Activated CD4-positive, alpha-beta T cell treated with anti-CD3 and anti-CD28 coated beads, Interleukin-2, amount 50 U/mL, for 1 hour (primary cell): ENCODE measurements at regions not wholly inside any gene's neighbourhood (a gene's known extent, or its start where the extent isn't known, plus 50 kb on each side); places are given as distances from the start of the nearest gene placed in this dataset.

Experiments
- DNase-seq: peaks from one replicate; pipeline ENCODE4 v3.0.0-alpha.2; 2020

- no peak for DNase-seq
Measured at GRCh38 chr15:85312929-85313331, 67.5 kb upstream of the AKAP13 start.

- no peak for DNase-seq
Measured at GRCh38 chr15:85313339-85313738, 67.1 kb upstream of the AKAP13 start.

- DNase-seq, result no peak
Measured at GRCh38 chr15:85314146-85314545, 66.3 kb upstream of the AKAP13 start.

- no peak for DNase-seq
Measured at GRCh38 chr15:85314633-85315032, 65.8 kb upstream of the AKAP13 start.

GRCh38 chr15:85316244-85316934, 64.0 kb upstream of the AKAP13 start:
- DNase-seq, result no peak

- DNase-seq, result no peak
Measured at GRCh38 chr15:85318048-85318731, 62.2 kb upstream of the AKAP13 start.

GRCh38 chr15:85318732-85319076, 61.7 kb upstream of the AKAP13 start:
- DNase-seq, result no peak

GRCh38 chr15:85324202-85324601, 56.2 kb upstream of the AKAP13 start:
- DNase-seq, result no peak

- no peak for DNase-seq
Measured at GRCh38 chr15:85325834-85326233, 54.6 kb upstream of the AKAP13 start.

GRCh38 chr15:85326291-85326690, 54.1 kb upstream of the AKAP13 start:
- no peak for DNase-seq

GRCh38 chr15:85327820-85328219, 52.6 kb upstream of the AKAP13 start:
- no peak for DNase-seq

- no peak for DNase-seq
Measured at GRCh38 chr15:85329561-85330422, 50.6 kb upstream of the AKAP13 start.
